ENCODE measurements at regions not wholly inside any gene's neighbourhood (a gene's known extent, or its start where the extent isn't known, plus 50 kb on each side); places are given as distances from the start of the nearest gene placed in this dataset.

GRCh38 chr12:124621296-124621660 is 53.9 kb upstream of the NCOR2 start:
- TF ChIP-seq MAX (IDR thresholded peaks at IDR 0.05) (no peak), TAF1 (conservative IDR thresholded peaks at IDR 0.05) (no peak), RXRA (IDR thresholded peaks at IDR 0.05) (no peak), RAD21 (IDR thresholded peaks at IDR 0.05) (no peak), FOXA1 (IDR thresholded peaks at IDR 0.05) (no peak), ATF3 (IDR thresholded peaks at IDR 0.05) (no peak)
- Histone ChIP-seq H3K4me3 (ENCODE audit: low read depth in 1 of 3, low read length in 3 of 3) (no peak overlapping the region), H3K9ac (ENCODE audit: low read depth in 1 of 2, low read length in 2 of 2) (no peak overlapping the region), H3K9me3 (ENCODE audit: control insufficient read depth in 4 of 4, low read length in 3 of 4) (peaks cover 0 to 4% (median under 1%) of the 10 kb centered on the region in 4 donors), H3K36me3 (ENCODE audit: control insufficient read depth in 4 of 4, insufficient read depth in 3 of 4, low read depth in 1 of 4, low read length in 3 of 4) (no peaks in the 10 kb centered on the region), H3K27me3 (ENCODE audit: control insufficient read depth in 4 of 4, insufficient read depth in 4 of 4, low read length in 3 of 4) (no peaks in the 10 kb centered on the region), H3K27ac (ENCODE audit: low read depth in 1 of 2, low read length in 2 of 2) (no peak overlapping the region), H3K4me1 (ENCODE audit: control insufficient read depth in 4 of 4, insufficient read depth in 4 of 4, low read length in 3 of 4) (no peaks in the 10 kb centered on the region)
- no peak for DNase-seq (ENCODE audit: low spot score)
- 88% methylated on average over 11 of the region's 11 CpGs for WGBS

GRCh38 chr12:124620606-124621295 is 53.3 kb upstream of the NCOR2 start:
- WGBS, result 94% methylated on average over 12 of the region's 12 CpGs
- Histone ChIP-seq H3K9ac (ENCODE audit: low read depth in 1 of 2, low read length in 2 of 2) (no peak overlapping the region), H3K4me1 (ENCODE audit: control insufficient read depth in 4 of 4, insufficient read depth in 4 of 4, low read length in 3 of 4) (no peaks in the 10 kb centered on the region), H3K4me3 (ENCODE audit: low read depth in 1 of 3, low read length in 3 of 3) (no peak overlapping the region), H3K27ac (ENCODE audit: low read depth in 1 of 2, low read length in 2 of 2) (no peak overlapping the region), H3K36me3 (ENCODE audit: control insufficient read depth in 4 of 4, insufficient read depth in 3 of 4, low read depth in 1 of 4, low read length in 3 of 4) (no peaks in the 10 kb centered on the region), H3K9me3 (ENCODE audit: control insufficient read depth in 4 of 4, low read length in 3 of 4) (peaks cover 0 to 4% (median under 1%) of the 10 kb centered on the region in 4 donors), H3K27me3 (ENCODE audit: control insufficient read depth in 4 of 4, insufficient read depth in 4 of 4, low read length in 3 of 4) (no peaks in the 10 kb centered on the region)
- TF ChIP-seq EGR1 (IDR thresholded peaks at IDR 0.05; ENCODE audit: low read depth in 2 of 2) (no peak), ATF3 (IDR thresholded peaks at IDR 0.05) (no peak), FOXA2 (IDR thresholded peaks at IDR 0.05) (no peak)
- DNase-seq (ENCODE audit: low spot score), result no peak

GRCh38 chr12:124618291-124618902 is 51.0 kb upstream of the NCOR2 start:
- H3K27ac ChIP-seq (ENCODE audit: low read depth in 1 of 2, low read length in 2 of 2), result no peak overlapping the region
- no peak for DNase-seq (ENCODE audit: low spot score)
- no peaks in the 10 kb centered on the region for H3K27me3 ChIP-seq (ENCODE audit: control insufficient read depth in 4 of 4, insufficient read depth in 4 of 4, low read length in 3 of 4)
- H3K9ac ChIP-seq (ENCODE audit: low read depth in 1 of 2, low read length in 2 of 2), result no peak overlapping the region
- peaks cover 0 to 2% (median under 1%) of the 10 kb centered on the region in 4 donors for H3K9me3 ChIP-seq (ENCODE audit: control insufficient read depth in 4 of 4, low read length in 3 of 4)
- TF ChIP-seq GABPA (IDR thresholded peaks at IDR 0.05 in 1 of 2, conservative IDR thresholded peaks at IDR 0.05 in 1 of 2) (no peak), YY1 (IDR thresholded peaks at IDR 0.05) (no peak), HNF4G (IDR thresholded peaks at IDR 0.05) (no peak), NR2F2 (IDR thresholded peaks at IDR 0.05) (no peak), JUND (IDR thresholded peaks at IDR 0.05) (no peak), SP1 (IDR thresholded peaks at IDR 0.05) (no peak), ATF3 (IDR thresholded peaks at IDR 0.05) (no peak), FOXA1 (IDR thresholded peaks at IDR 0.05) (no peak), HNF4A (conservative IDR thresholded peaks at IDR 0.05) (no peak), CTCF (IDR thresholded peaks at IDR 0.05; ENCODE audit: low read depth, low read length, missing input control) (no peak), REST (IDR thresholded peaks at IDR 0.05) (no peak), TAF1 (conservative IDR thresholded peaks at IDR 0.05) (no peak), RAD21 (IDR thresholded peaks at IDR 0.05) (no peak)
- H3K4me1 ChIP-seq (ENCODE audit: control insufficient read depth in 4 of 4, insufficient read depth in 4 of 4, low read length in 3 of 4), result no peaks in the 10 kb centered on the region
- 86% methylated on average over 21 of the region's 21 CpGs for WGBS
- no peak overlapping the region for H3K4me3 ChIP-seq (ENCODE audit: low read depth in 1 of 3, low read length in 3 of 3)
- H3K36me3 ChIP-seq (ENCODE audit: control insufficient read depth in 4 of 4, insufficient read depth in 3 of 4, low read depth in 1 of 4, low read length in 3 of 4), result no peaks in the 10 kb centered on the region

All from liver (tissue), 8 donors.